Adipocyte (in vitro differentiated cells): ENCODE measurements at regions not wholly inside any gene's neighbourhood (a gene's known extent, or its start where the extent isn't known, plus 50 kb on each side); places are given as distances from the start of the nearest gene placed in this dataset.

Experiments used
- DNase-seq: peaks from one replicate; pipeline ENCODE4 v3.0.0-alpha.2; 2015; ENCODE audit warnings: low read depth
- H3K27me3 ChIP-seq: replicated peaks from 2 replicates; pipeline ENCODE4 v1.7.0; 2013; ENCODE audit warnings: mild to moderate bottlenecking, low read length, moderate library complexity; ENCODE audit not compliant: control insufficient read depth, insufficient read depth
- H3K36me3 ChIP-seq: 2 replicates; pipeline ENCODE4 v1.7.0; 2013; ENCODE audit warnings: low read length, mild to moderate bottlenecking, moderate library complexity; ENCODE audit not compliant: control insufficient read depth, insufficient read depth, severe bottlenecking
- H3K4me1 ChIP-seq: 2 replicates; pipeline ENCODE4 v1.7.0; 2013; ENCODE audit warnings: mild to moderate bottlenecking, low read length, moderate library complexity; ENCODE audit not compliant: control insufficient read depth, insufficient read depth
- H3K4me3 ChIP-seq: 2 replicates; pipeline ENCODE4 v1.7.0; 2013; ENCODE audit warnings: mild to moderate bottlenecking, low read length, moderate library complexity
- H3K9ac ChIP-seq: 2 replicates; pipeline ENCODE4 v1.7.0; 2013; ENCODE audit warnings: mild to moderate bottlenecking, low read length, moderate library complexity
- H3K9me3 ChIP-seq: 2 replicates; pipeline ENCODE4 v1.7.0; 2013; ENCODE audit warnings: mild to moderate bottlenecking, low read length, moderate library complexity; ENCODE audit not compliant: control insufficient read depth

GRCh38 chr9:16074963-16075362, 522.1 kb downstream of the CCDC171 start:
- Histone ChIP-seq H3K4me3 (no peak overlapping the region), H3K9me3 (no peaks in the 10 kb centered on the region), H3K9ac (no peak overlapping the region), H3K36me3 (no peaks in the 10 kb centered on the region), H3K4me1 (peaks cover 12% of the 10 kb centered on the region), H3K27me3 (peaks cover 4% of the 10 kb centered on the region)
- DNase-seq = peak; percentile 17

DNA sequence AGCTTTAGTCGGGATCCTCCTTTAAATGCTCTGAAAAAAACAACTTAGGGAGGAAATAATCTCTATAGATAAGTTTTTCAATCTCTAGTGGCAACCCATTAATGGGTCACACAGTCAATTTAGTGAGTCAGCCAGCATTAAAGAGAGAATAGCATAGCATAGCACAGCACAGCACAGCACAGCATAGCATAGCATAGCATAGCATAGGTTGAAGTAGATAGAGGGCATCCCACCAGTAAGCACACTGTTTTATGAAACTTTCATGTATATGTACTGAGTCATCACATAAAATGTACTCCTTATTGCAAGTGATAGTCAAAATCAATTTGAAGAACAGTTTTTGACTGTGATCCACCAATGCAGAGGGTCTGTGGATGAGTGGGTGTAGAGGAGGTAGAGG, 522.9 kb downstream of the CCDC171 start:
- no peaks in the 10 kb centered on the region for H3K9me3 ChIP-seq
- no peak overlapping the region for H3K9ac ChIP-seq
- peaks cover 7% of the 10 kb centered on the region for H3K4me1 ChIP-seq
- H3K36me3 ChIP-seq = no peaks in the 10 kb centered on the region
- H3K27me3 ChIP-seq = peaks cover 4% of the 10 kb centered on the region
- no peak overlapping the region for H3K4me3 ChIP-seq
- peak; percentile 17 for DNase-seq

DNA sequence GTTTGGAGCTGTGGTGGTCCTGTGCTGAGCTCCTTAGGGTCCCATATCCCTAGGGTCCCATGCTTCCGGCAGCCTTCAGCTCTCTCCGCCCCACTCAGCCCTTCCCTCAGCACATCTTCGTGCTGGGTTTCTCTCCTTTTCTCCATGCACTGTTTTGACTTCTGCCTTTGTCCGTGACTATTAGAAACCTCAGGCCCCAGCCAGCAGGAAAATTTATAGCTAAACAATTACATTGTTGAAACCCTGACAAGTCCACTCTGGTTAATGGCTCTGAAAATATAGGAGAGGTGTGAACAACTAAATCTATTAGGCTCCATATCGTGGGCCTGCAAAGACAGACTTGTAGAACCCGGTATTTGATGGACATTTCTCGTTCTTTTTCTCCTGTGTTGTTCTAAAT, 523.7 kb downstream of the CCDC171 start:
- H3K4me1 ChIP-seq = peaks cover 7% of the 10 kb centered on the region
- H3K9me3 ChIP-seq = no peaks in the 10 kb centered on the region
- no peak for DNase-seq
- H3K9ac ChIP-seq = no peak overlapping the region
- no peak overlapping the region for H3K4me3 ChIP-seq
- H3K27me3 ChIP-seq = no peaks in the 10 kb centered on the region
- no peaks in the 10 kb centered on the region for H3K36me3 ChIP-seq

DNA sequence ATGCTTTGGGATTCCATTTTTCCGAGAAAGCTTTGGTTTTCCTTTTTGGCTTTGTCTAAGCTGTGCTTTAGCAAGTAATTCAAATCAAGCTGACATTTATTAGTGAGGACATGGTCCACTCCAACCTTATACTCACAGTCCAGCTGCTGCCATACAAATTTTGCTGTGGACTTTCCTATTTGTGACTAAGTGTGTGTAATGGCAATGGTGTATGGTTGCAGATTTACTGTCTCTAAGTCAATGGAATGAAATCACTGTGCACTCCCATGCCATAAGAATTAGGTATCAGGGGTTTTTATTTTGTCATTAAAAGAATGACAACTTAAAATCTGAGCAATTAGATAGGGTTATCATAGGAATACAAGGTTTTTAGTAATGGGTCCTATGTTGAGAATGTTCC, 530.0 kb downstream of the CCDC171 start:
- Histone ChIP-seq H3K36me3 (no peaks in the 10 kb centered on the region), H3K4me3 (no peak overlapping the region), H3K4me1 (peaks cover 13% of the 10 kb centered on the region), H3K9ac (no peak overlapping the region), H3K27me3 (no peaks in the 10 kb centered on the region), H3K9me3 (no peaks in the 10 kb centered on the region)
- no peak for DNase-seq

DNA sequence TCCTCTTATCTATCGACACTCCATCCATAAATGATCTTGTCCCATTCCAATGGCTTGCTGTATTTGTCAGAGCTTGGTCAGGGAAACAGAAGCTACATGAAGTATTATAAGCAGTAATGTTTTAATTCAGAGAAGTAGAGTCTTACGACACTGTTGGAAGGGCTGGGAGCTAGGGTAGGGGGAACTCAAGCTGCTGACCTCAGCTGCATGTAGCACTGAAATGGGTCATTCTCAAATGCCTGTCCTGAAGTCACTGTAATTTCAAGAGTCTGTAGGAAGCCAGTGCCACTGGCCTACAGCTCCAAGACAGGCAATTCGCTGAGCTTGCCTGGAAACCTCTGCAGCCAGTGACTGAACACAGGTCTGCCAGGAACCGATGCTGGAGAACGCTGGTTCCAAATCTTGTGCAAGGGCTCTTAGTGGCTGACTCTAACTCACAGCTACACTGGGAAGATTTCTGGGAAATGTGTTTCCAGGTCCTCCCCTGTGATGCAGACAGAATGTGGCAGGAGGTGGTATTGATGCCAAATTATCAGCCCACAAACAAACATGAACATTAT, 532.4 kb downstream of the CCDC171 start:
- Histone ChIP-seq H3K9ac (no peak overlapping the region), H3K9me3 (no peaks in the 10 kb centered on the region), H3K36me3 (no peaks in the 10 kb centered on the region), H3K4me3 (no peak overlapping the region), H3K27me3 (no peaks in the 10 kb centered on the region), H3K4me1 (peaks cover 13% of the 10 kb centered on the region)
- no peak for DNase-seq

DNA sequence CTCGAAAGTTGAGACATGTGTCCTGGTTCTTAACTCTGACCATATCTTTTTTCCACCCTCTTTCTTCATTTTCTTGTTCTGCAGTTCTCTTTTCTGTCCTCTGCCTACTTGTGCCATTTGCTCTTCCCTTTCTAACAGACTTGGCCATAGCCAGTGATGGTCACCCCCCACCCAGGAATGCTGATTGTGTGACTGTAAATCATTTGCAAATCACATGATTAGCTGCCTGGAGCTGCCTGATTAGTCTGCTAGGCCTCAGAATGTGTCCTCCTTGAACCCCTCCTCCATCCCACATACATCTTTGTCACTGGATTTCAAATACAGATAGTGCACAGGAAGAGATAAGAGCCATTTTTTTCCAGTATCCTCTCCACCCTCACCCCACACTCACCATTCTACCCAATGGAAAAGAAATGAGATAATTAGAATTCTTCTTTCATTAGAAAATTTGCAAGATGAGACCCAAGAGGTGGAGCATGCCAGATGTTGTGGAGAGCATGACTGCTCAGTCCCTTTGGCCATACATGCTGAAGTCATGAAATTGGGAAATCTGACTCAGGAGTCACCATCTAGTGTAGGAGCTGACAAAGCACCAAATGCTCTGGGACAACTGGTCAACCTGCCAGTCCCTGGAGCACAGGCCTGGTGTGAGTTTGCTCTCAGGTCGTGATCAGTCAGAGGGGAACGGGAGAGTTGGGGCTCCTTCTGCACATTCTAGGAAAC, 538.2 kb downstream of the CCDC171 start:
- Histone ChIP-seq H3K4me1 (no peaks in the 10 kb centered on the region), H3K9ac (no peak overlapping the region), H3K36me3 (no peaks in the 10 kb centered on the region), H3K4me3 (no peak overlapping the region), H3K27me3 (peaks cover under 1% of the 10 kb centered on the region), H3K9me3 (no peaks in the 10 kb centered on the region)
- no peak for DNase-seq

DNA sequence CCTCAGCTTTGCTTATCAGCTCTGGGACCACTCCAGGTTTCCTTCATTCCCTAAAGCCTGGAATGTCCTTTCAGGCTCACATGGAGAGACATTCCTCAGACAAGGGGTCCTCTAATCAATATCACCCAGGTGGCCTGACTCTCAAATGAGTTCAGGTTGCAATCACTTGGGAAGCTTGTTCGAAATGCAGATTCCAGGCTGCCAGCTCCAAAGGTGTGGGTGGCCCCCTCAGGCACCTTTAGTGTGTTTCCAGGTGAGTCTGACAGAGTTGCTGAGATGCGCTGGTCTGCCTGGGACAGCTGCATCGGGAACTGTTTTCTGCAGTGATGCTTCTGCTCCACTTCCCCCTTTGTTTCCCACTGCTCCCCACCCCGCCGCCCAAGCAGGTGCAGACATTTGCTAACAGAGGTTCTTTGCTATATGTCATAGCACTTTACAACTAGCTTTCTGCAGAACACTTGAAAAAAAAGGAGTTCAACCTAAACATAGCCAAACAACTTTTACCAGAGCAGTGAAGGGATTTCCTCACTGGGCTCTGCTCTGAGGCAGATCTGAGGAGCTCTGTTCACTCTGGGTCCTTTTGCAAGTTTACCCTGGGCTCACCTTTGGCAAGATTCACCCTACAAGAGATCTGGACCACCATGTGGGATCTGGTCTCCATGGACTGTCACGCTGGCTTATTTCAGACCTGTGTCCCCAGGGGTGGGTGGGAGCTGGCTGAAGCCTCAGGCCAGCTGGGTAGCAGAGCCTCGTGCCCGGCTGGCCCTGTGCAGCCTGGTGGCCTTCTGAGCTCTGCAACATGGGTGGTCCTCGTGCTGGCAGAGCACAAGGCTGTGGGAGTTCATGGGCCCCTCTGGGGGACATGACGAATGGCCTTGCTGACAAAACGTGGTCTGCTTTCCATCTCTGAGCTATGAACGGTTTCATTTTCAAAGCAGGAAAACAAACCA, 539.6 kb downstream of the CCDC171 start:
- no peaks in the 10 kb centered on the region for H3K36me3 ChIP-seq
- H3K4me3 ChIP-seq = no peak overlapping the region
- H3K9me3 ChIP-seq = no peaks in the 10 kb centered on the region
- no peaks in the 10 kb centered on the region for H3K4me1 ChIP-seq
- H3K27me3 ChIP-seq = peaks cover 8% of the 10 kb centered on the region
- DNase-seq = peak; percentile 42
- no peak overlapping the region for H3K9ac ChIP-seq

DNA sequence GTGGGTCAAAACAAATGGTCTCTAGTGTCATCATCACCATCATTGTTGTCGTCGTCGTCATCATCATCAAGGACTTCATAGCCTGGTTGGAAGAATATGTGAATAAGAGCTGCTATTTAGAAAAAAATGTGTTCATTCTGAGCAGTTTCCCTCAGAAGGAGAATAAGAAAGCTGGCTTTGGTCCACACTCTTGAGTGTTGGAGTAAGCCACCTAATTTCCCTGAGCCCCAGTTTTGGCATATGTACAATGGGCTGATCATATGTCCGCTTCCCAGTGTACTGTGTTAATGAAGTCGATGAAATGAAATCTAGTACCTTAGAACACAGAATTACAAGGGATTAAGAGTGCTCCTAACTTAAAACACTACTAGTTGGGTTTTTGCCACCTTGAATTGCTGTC, 545.5 kb downstream of the CCDC171 start:
- DNase-seq = no peak
- Histone ChIP-seq H3K36me3 (no peaks in the 10 kb centered on the region), H3K9me3 (no peaks in the 10 kb centered on the region), H3K9ac (no peak overlapping the region), H3K4me3 (no peak overlapping the region), H3K4me1 (peaks cover 20% of the 10 kb centered on the region), H3K27me3 (peaks cover 12% of the 10 kb centered on the region)

- H3K9ac ChIP-seq = no peak overlapping the region
These were observed 547.1 kb downstream of the CCDC171 start for GRCh38 chr9:16099732-16100536.

GRCh38 chr9:16100537-16101091, 547.8 kb downstream of the CCDC171 start:
- Histone ChIP-seq H3K27me3 (peaks cover 12% of the 10 kb centered on the region), H3K4me1 (peaks cover 23% of the 10 kb centered on the region), H3K36me3 (no peaks in the 10 kb centered on the region), H3K4me3 (no peak overlapping the region), H3K9me3 (no peaks in the 10 kb centered on the region), H3K9ac (no peak overlapping the region)
- DNase-seq = no peak

More at GRCh38 chr9:16099732-16100536, 547.1 kb downstream of the CCDC171 start:
- Histone ChIP-seq H3K27me3 (peaks cover 12% of the 10 kb centered on the region), H3K36me3 (no peaks in the 10 kb centered on the region), H3K4me3 (no peak overlapping the region), H3K4me1 (peaks cover 23% of the 10 kb centered on the region), H3K9me3 (no peaks in the 10 kb centered on the region)
- no peak for DNase-seq
